Pulmonary artery endothelial cell (primary cell): ENCODE measurements at regions not wholly inside any gene's neighbourhood (a gene's known extent, or its start where the extent isn't known, plus 50 kb on each side); places are given as distances from the start of the nearest gene placed in this dataset.
A peak's percentile ranks its signal among the peaks of the same experiment; 100 is the strongest.

Experiments
- DNase-seq: peaks from one replicate; pipeline ENCODE4 v3.0.0-alpha.2; 2011; ENCODE audit warnings: low read depth, low spot score

DNA sequence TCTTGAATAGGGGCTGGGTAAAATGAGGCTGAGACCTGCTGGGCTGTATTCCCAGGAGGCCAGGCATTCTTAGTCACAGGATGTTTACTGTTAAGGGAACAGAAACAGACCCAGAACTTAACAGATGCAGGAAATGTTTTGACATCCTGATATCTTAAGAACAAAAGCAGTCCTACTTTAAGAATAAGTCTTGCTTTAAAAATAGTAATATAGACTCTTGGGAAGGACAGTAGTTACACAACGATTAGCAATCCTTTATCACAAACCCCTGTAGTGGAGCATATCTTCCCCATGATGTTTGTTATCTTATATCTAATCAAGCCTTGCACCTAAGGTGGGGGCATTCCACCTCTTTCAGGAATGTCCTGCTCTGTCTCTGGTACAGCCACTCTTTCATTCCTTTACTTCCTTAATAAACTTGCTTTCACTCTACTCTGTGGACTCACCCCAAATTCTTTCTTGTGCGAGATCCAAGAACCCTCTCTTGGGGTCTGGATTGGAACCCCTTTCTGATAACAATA lies 493.7 kb upstream of the SULF2 start:
- peak; percentile 90 for DNase-seq

DNA sequence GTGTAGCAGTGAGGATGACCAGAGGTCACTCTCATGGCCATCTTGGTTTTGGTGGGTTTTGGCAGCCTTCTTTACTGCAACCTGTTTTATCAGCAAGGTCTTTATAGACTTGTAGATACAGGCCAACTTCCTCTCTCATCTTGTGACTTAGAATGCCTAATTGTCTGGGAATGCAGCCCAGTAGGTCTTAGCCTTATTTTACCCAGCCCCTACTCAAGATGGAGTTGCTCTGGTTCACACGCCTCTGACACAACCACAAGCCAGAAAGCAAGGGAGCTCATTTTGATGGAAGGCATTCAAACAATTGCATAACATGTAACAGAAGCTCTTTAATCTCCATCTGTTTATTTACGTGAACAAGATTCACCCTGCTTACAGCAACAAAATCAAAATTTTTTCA lies 492.0 kb upstream of the SULF2 start:
- DNase-seq: no peak

DNA sequence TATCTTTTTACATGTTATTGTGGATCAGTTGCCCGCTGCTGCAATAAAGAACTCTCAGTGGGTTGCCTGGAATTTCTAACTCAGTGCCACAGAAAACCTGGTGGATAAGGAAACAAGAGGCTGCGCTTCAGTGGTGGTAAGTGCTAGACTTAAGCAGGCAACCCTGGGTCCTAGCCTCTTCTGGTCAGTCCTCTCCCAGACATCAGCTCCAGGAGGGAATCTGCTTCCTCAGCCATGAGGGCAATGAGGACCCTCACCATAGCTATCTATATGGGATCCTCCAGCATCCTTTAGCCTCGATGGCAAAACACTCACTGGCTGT lies 490.7 kb upstream of the SULF2 start:
- DNase-seq: no peak

GRCh38 chr20:48275286-48276020 lies 490.2 kb upstream of the SULF2 start:
- no peak for DNase-seq

DNA sequence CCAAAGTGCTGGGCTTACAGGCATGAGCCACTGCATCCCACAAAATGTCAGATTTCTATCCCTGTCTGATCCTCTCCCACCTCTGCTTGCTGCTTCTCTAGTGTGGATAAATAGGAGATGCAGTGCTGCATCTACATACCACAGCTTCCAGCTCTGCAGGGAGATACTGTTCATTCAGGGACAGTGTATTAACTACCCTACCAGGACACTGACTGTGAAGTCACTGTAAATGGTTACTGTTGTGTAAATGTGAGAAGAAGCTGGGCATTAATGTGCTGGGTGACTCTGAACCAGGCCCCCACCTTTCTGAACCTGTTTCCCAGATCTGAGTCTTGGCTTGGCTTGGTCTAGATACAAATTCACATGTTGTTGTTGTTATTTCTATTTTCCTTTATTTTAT lies 488.6 kb upstream of the SULF2 start:
- no peak for DNase-seq

- DNase-seq: no peak
Measured at GRCh38 chr20:48270885-48271284, 485.6 kb upstream of the SULF2 start.

DNA sequence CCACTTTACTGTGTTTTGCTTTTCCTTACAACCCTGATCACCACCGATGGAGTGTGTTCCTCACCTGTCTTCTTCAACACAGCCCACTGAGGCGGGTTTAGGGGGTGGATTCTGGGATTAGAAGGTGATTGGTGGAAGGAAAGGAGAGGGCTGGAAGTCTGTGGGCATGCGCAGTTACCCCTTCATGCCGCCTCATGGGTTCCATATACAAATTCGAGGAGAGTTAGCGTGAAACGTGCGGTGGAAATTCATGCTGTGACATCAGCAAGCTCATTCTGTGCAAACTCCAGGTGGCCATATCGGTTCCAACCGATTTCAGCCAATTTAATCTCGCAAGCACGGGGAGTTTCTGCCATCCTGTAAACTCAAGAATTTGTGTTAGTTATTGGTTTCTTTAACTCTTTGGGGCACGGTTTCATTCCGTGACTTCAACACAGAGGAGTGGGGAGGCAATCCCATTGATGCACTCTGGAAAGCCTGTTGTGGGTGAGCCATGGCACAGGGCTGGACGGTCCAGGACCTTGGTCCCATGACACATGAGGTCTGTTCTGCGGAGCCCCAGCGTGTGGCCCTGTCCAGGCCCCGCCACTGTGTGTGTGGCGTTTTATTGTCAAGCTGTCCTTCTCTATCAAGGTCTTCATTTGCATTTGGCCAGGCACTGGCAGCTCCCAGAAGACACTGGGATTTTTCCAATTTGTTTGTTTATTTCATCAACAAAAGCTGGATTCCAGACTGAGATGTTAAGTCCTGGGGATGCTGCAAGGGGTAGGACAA lies 482.8 kb upstream of the SULF2 start:
- no peak for DNase-seq

GRCh38 chr20:48266571-48266970 lies 481.3 kb upstream of the SULF2 start:
- DNase-seq: no peak

GRCh38 chr20:48265791-48266190 lies 480.5 kb upstream of the SULF2 start:
- no peak for DNase-seq

GRCh38 chr20:48262955-48263354 lies 477.7 kb upstream of the SULF2 start:
- no peak for DNase-seq

- no peak for DNase-seq
Measured at GRCh38 chr20:48262466-48262865, 477.2 kb upstream of the SULF2 start.

GRCh38 chr20:48261398-48261910 lies 476.2 kb upstream of the SULF2 start:
- no peak for DNase-seq

DNA sequence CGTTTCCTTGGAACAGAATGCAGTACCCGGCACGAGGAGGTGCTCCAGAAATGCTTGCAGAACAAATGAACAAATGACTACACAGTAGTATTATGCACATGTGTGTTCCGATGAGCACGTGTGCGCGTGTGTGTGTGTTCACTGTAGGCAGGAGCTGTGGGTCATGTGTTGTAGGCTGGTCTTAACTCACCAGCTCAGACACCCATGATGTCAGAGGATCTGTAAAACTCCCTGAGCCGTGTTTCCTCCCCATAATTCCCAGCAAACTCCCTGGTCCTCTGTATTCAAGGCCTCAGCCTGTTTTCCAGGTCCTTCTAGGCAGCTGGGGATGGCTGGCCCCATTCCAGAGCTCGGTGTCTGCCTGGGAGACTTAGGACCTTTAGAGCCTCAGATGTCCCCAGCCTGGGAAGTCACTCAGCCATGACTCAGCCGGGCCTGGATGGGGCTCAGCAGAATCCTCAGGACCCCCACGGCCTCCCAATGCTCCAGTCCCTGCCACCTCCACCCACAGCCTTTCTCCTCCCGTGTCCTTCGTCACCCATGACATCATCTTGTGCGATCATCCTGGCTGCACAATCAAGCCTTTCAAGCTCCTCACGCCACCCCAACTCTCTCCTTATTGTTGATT lies 475.0 kb upstream of the SULF2 start:
- no peak for DNase-seq

GRCh38 chr20:48259456-48259855 lies 474.2 kb upstream of the SULF2 start:
- DNase-seq: no peak

DNA sequence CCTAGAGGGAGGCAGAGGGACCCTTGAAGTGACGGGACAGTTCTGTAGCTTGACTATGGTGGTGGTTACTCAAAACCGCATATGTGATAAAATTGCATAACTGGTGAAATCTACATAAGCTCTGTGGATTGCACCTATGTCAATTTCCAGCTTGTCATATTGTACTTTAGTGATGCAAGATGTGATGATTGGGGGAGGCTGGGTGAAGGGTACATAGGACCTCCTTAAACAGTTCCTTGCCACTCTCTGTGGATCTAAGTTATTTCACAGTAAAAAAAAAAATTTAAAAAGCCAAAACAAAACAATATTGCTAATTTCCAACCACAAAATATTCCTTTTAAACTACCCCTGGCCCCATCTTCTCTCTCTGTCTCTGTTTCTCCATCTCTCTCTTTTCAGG lies 472.6 kb upstream of the SULF2 start:
- DNase-seq: no peak

DNA sequence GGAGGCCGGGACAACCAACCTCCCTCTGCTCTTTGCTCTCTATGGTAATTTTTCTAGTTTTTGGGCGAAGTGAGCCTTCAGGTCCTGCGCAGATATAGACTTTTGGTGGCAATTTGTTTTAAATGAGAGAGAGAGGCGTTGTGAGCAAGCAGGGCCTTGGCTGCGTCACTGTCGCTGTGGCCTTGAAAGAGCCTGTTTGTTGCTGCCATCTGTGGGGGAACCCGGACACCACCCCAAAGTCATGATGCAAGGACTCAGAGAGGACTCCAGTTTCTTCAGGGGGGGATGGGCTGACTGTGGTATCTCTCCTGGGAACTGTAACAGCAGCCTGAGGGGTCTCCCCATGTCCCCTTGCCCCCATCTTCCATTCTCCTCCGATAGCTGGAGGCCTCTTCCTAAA lies 462.7 kb upstream of the SULF2 start:
- DNase-seq: no peak

DNA sequence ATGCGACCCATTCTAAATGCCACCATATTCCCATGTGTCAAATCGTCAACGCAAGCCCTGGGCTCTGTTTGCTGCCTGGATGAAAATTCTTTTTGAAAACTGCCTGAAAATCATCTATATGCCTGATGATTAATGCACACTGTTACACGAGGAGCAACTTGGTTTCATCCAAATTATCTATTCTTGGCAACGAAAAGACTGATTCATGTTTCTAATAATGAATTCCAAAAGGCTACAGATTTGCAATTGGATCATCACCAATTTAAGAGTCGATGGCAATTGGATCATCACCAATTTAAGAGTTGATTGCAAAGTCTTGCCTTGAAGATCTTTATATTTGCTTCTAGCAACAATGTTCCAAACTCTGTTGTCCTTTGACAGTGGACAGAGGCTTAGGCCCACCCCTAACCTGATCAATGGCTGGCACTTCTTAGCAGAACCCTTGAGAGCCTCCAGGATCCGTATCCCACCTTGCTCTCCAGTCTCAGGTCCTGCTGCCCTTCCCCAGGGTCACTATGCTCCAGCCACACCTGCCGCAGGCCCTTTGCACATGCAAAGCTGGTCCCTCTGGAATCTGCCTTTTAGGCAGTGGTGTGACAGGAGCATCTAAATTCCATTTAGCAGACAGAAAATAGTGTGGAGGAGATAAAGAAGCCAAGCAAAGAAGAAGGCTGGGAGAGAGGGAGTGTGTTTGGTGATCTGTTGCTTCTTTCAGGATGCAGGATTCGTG lies 460.9 kb upstream of the SULF2 start:
- no peak for DNase-seq

DNA sequence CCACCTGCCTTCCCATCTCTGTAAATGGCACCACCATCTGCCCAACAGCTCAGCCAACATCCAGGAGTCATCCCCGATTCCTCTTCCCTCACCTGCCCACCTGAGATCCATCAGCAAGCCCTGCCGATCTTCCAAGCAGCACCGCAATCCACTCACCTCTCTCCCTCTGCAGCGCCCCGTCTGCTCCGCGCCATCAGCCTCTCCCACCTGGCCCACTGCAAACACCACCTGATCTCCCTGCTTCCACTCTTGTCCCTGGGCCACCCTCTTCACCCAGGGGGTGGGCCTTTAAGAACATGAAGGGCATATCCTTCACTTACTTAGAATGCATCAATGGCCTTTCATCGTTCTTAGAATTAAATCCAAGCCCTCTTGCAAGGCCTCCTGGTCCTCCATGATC lies 457.3 kb upstream of the SULF2 start:
- no peak for DNase-seq

DNA sequence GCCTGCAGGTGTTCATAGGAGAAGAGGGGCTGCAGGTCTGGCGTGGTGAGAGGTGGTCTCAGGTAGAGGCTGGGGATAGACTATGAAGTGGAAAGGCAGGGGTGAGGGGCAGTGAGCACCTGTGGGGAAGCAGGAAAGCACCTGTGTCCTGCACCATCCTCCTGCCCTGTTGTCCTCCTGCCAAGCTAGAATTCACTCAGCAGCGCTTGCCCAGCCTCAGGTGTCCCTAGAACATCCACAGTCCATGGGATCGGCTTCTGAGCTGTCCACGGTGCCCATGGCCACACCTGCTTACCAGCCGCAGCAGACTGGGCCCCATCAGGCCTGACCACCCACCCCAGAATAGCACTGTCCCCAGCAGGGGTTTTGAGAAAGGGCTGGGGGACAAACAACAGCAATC lies 456.2 kb upstream of the SULF2 start:
- DNase-seq: no peak

GRCh38 chr20:48238781-48239180 lies 453.5 kb upstream of the SULF2 start:
- no peak for DNase-seq

DNA sequence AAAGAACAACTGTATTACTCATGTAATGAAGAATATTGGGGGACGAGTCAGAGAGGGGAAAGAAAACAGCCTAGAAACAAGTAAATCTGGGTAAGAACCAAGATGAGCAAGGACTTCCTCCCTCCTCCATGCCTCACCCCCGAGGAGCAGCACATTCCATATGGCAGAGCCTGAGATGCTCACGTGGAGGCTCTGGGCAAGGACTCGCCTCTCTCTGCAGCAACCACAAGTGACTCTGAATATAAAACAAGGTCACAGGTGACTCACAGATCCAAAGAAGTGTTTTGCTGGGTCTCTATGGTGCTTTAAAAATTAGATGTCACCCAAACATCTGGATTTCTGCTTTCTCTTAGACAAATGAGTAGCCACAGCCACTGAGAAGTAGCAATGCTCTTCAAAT lies 453.0 kb upstream of the SULF2 start:
- no peak for DNase-seq
